ENCODE measurements at regions not wholly inside any gene's neighbourhood (a gene's known extent, or its start where the extent isn't known, plus 50 kb on each side); places are given as distances from the start of the nearest gene placed in this dataset.

GRCh38 chr2:5172923-5173322 lies 519.3 kb upstream of the SOX11 start:
- no peak for TF ChIP-seq SIN3A (IDR thresholded peaks at IDR 0.05; ENCODE audit: borderline replicate concordance, insufficient read depth, low read length)
- TF ChIP-seq REST (IDR thresholded peaks at IDR 0.05; ENCODE audit: insufficient read depth in 1 of 2, low read depth in 2 of 2, low read length in 2 of 2): no peak
- no peak for TF ChIP-seq POLR2AphosphoS5 (IDR thresholded peaks at IDR 0.05; ENCODE audit: low read depth, low read length)
- no peak for TF ChIP-seq TAF1 (IDR thresholded peaks at IDR 0.05; ENCODE audit: borderline replicate concordance, insufficient read depth, low read length)
- TF ChIP-seq FOXP2 (optimal IDR thresholded peaks at IDR 0.05; ENCODE audit: borderline replicate concordance, extremely low read depth, extremely low read length, insufficient read depth): no peak

- no peak for TF ChIP-seq POLR2AphosphoS5 (IDR thresholded peaks at IDR 0.05; ENCODE audit: low read depth, low read length)
- TF ChIP-seq SIN3A (IDR thresholded peaks at IDR 0.05; ENCODE audit: borderline replicate concordance, insufficient read depth, low read length): no peak
- TF ChIP-seq TAF1 (IDR thresholded peaks at IDR 0.05; ENCODE audit: borderline replicate concordance, insufficient read depth, low read length): no peak
- TF ChIP-seq REST (IDR thresholded peaks at IDR 0.05; ENCODE audit: insufficient read depth in 1 of 2, low read depth in 2 of 2, low read length in 2 of 2): no peak
- TF ChIP-seq FOXP2 (optimal IDR thresholded peaks at IDR 0.05; ENCODE audit: borderline replicate concordance, extremely low read depth, extremely low read length, insufficient read depth): no peak
Observed at GRCh38 chr2:5173876-5174535, 518.2 kb upstream of the SOX11 start.

- TF ChIP-seq POLR2AphosphoS5 (IDR thresholded peaks at IDR 0.05; ENCODE audit: low read depth, low read length) (no peak), REST (IDR thresholded peaks at IDR 0.05; ENCODE audit: insufficient read depth in 1 of 2, low read depth in 2 of 2, low read length in 2 of 2) (no peak)
Observed at GRCh38 chr2:5175231-5175630, 517.0 kb upstream of the SOX11 start.

GRCh38 chr2:5176764-5177163 lies 515.4 kb upstream of the SOX11 start:
- no peak for TF ChIP-seq SIN3A (IDR thresholded peaks at IDR 0.05; ENCODE audit: borderline replicate concordance, insufficient read depth, low read length)
- no peak for TF ChIP-seq FOXP2 (optimal IDR thresholded peaks at IDR 0.05; ENCODE audit: borderline replicate concordance, extremely low read depth, extremely low read length, insufficient read depth)
- TF ChIP-seq REST (IDR thresholded peaks at IDR 0.05; ENCODE audit: insufficient read depth in 1 of 2, low read depth in 2 of 2, low read length in 2 of 2): no peak
- no peak for TF ChIP-seq POLR2AphosphoS5 (IDR thresholded peaks at IDR 0.05; ENCODE audit: low read depth, low read length)
- no peak for TF ChIP-seq TAF1 (IDR thresholded peaks at IDR 0.05; ENCODE audit: borderline replicate concordance, insufficient read depth, low read length)

GRCh38 chr2:5183031-5183430 lies 509.2 kb upstream of the SOX11 start:
- TF ChIP-seq FOXP2 (optimal IDR thresholded peaks at IDR 0.05; ENCODE audit: borderline replicate concordance, extremely low read depth, extremely low read length, insufficient read depth): no peak
- TF ChIP-seq SIN3A (IDR thresholded peaks at IDR 0.05; ENCODE audit: borderline replicate concordance, insufficient read depth, low read length): no peak
- no peak for TF ChIP-seq REST (IDR thresholded peaks at IDR 0.05; ENCODE audit: insufficient read depth in 1 of 2, low read depth in 2 of 2, low read length in 2 of 2)
- no peak for TF ChIP-seq POLR2AphosphoS5 (IDR thresholded peaks at IDR 0.05; ENCODE audit: low read depth, low read length)
- no peak for TF ChIP-seq TAF1 (IDR thresholded peaks at IDR 0.05; ENCODE audit: borderline replicate concordance, insufficient read depth, low read length)
